ENCODE measurements at regions not wholly inside any gene's neighbourhood (a gene's known extent, or its start where the extent isn't known, plus 50 kb on each side); places are given as distances from the start of the nearest gene placed in this dataset.

GRCh38 chr10:3422282-3422681, 249.7 kb upstream of the PITRM1 start:
- DNase-seq = no peak

- DNase-seq = no peak
Measured at GRCh38 chr10:3421537-3422257, 249.1 kb upstream of the PITRM1 start.

GRCh38 chr10:3420527-3421469, 248.2 kb upstream of the PITRM1 start:
- no peak for DNase-seq

- no peak for DNase-seq
Measured at GRCh38 chr10:3419719-3420495, 247.3 kb upstream of the PITRM1 start.

- DNase-seq = no peak
Measured at GRCh38 chr10:3418926-3419325, 246.3 kb upstream of the PITRM1 start.

- DNase-seq = no peak
Measured at GRCh38 chr10:3418041-3418754, 245.6 kb upstream of the PITRM1 start.

- no peak for DNase-seq
Measured at GRCh38 chr10:3417096-3417495, 244.5 kb upstream of the PITRM1 start.

GRCh38 chr10:3415878-3416605, 243.5 kb upstream of the PITRM1 start:
- no peak for DNase-seq

- DNase-seq = no peak
Measured at GRCh38 chr10:3415038-3415736, 242.6 kb upstream of the PITRM1 start.

GRCh38 chr10:3414667-3415023, 242.1 kb upstream of the PITRM1 start:
- no peak for DNase-seq

- no peak for DNase-seq
Measured at GRCh38 chr10:3413937-3414666, 241.5 kb upstream of the PITRM1 start.

GRCh38 chr10:3412646-3413045, 240.1 kb upstream of the PITRM1 start:
- no peak for DNase-seq

GRCh38 chr10:3412071-3412582, 239.5 kb upstream of the PITRM1 start:
- DNase-seq = no peak

GRCh38 chr10:3411044-3411443, 238.5 kb upstream of the PITRM1 start:
- DNase-seq = no peak

- DNase-seq = no peak
Measured at GRCh38 chr10:3409928-3410327, 237.3 kb upstream of the PITRM1 start.

GRCh38 chr10:3408603-3409365, 236.2 kb upstream of the PITRM1 start:
- DNase-seq = no peak

- no peak for DNase-seq
Measured at GRCh38 chr10:3407208-3407607, 234.6 kb upstream of the PITRM1 start.

- DNase-seq = no peak
Measured at GRCh38 chr10:3406556-3406955, 234.0 kb upstream of the PITRM1 start.

GRCh38 chr10:3404381-3404780, 231.8 kb upstream of the PITRM1 start:
- DNase-seq = no peak

Measured in NCI-H1092 (cell line).